ENCODE measurements at regions not wholly inside any gene's neighbourhood (a gene's known extent, or its start where the extent isn't known, plus 50 kb on each side); places are given as distances from the start of the nearest gene placed in this dataset.

DNA sequence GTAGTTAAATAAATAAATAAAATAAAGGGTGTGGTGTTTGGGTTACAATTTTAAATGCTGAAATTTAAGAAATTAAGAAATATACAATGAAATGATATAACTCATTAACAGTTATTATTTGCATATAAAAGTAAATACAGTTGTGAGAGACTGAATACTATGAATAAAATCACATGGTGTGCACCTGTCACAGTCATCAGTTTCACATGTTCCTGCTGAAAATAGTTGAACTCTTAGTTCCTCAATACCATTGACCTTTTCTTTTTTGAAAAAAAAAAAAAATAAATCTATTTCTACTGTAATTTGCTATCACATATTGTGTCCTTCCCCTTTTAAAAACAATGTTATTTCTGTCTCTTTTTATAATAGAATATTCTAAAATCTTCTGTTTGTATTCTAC lies 130.9 kb upstream of the CHD1 start:
- TF ChIP-seq POLR2AphosphoS5 (IDR thresholded peaks at IDR 0.05) (no peak), POLR2A (IDR thresholded peaks at IDR 0.05) (no peak), EP300 (IDR thresholded peaks at IDR 0.05) (no peak)
- TF ChIP-seq, protein P1, sequence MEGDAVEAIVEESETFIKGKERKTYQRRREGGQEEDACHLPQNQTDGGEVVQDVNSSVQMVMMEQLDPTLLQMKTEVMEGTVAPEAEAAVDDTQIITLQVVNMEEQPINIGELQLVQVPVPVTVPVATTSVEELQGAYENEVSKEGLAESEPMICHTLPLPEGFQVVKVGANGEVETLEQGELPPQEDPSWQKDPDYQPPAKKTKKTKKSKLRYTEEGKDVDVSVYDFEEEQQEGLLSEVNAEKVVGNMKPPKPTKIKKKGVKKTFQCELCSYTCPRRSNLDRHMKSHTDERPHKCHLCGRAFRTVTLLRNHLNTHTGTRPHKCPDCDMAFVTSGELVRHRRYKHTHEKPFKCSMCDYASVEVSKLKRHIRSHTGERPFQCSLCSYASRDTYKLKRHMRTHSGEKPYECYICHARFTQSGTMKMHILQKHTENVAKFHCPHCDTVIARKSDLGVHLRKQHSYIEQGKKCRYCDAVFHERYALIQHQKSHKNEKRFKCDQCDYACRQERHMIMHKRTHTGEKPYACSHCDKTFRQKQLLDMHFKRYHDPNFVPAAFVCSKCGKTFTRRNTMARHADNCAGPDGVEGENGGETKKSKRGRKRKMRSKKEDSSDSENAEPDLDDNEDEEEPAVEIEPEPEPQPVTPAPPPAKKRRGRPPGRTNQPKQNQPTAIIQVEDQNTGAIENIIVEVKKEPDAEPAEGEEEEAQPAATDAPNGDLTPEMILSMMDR (IDR thresholded peaks at IDR 0.05) = no peak
